ENCODE measurements at regions not wholly inside any gene's neighbourhood (a gene's known extent, or its start where the extent isn't known, plus 50 kb on each side); places are given as distances from the start of the nearest gene placed in this dataset.

- TF ChIP-seq POLR2AphosphoS5 (IDR thresholded peaks at IDR 0.05; ENCODE audit: low read depth, low read length) (no peak), TAF1 (IDR thresholded peaks at IDR 0.05; ENCODE audit: borderline replicate concordance, low read depth, low read length) (no peak), POLR2A (IDR thresholded peaks at IDR 0.05; ENCODE audit: low read depth, low read length) (no peak)
- DNase-seq (ENCODE audit: insufficient read length) (no peak), FAIRE-seq (no peak)
These were observed 286.2 kb downstream of the GPATCH2 start for GRCh38 chr1:217344712-217345111.

GRCh38 chr1:217343907-217344306 is 287.0 kb downstream of the GPATCH2 start:
- no peak for DNase-seq (ENCODE audit: insufficient read length)
- no peak for FAIRE-seq
- TF ChIP-seq TAF1 (IDR thresholded peaks at IDR 0.05; ENCODE audit: borderline replicate concordance, low read depth, low read length), result no peak
- no peak for TF ChIP-seq POLR2A (IDR thresholded peaks at IDR 0.05; ENCODE audit: low read depth, low read length)
- no peak for TF ChIP-seq POLR2AphosphoS5 (IDR thresholded peaks at IDR 0.05; ENCODE audit: low read depth, low read length)

- DNase-seq (ENCODE audit: insufficient read length) (no peak), FAIRE-seq (no peak)
- TF ChIP-seq POLR2AphosphoS5 (IDR thresholded peaks at IDR 0.05; ENCODE audit: low read depth, low read length) (no peak), TAF1 (IDR thresholded peaks at IDR 0.05; ENCODE audit: borderline replicate concordance, low read depth, low read length) (no peak), POLR2A (IDR thresholded peaks at IDR 0.05; ENCODE audit: low read depth, low read length) (no peak)
These were observed 288.8 kb downstream of the GPATCH2 start for GRCh38 chr1:217342105-217342504.

GRCh38 chr1:217336724-217337123 is 294.2 kb downstream of the GPATCH2 start:
- TF ChIP-seq POLR2AphosphoS5 (IDR thresholded peaks at IDR 0.05; ENCODE audit: low read depth, low read length), result no peak
- no peak for FAIRE-seq
- no peak for DNase-seq (ENCODE audit: insufficient read length)

GRCh38 chr1:217333939-217334338 is 297.0 kb downstream of the GPATCH2 start:
- peak; percentile 13 for DNase-seq (ENCODE audit: insufficient read length)
- TF ChIP-seq TAF1 (IDR thresholded peaks at IDR 0.05; ENCODE audit: borderline replicate concordance, low read depth, low read length) (no peak), POLR2A (IDR thresholded peaks at IDR 0.05; ENCODE audit: low read depth, low read length) (no peak), POLR2AphosphoS5 (IDR thresholded peaks at IDR 0.05; ENCODE audit: low read depth, low read length) (no peak)
- peak; percentile 42 for FAIRE-seq

GRCh38 chr1:217332431-217333065 is 298.3 kb downstream of the GPATCH2 start:
- no peak for DNase-seq (ENCODE audit: insufficient read length)

GRCh38 chr1:217331698-217332097 is 299.2 kb downstream of the GPATCH2 start:
- TF ChIP-seq POLR2A (IDR thresholded peaks at IDR 0.05; ENCODE audit: low read depth, low read length), result no peak
- TF ChIP-seq TAF1 (IDR thresholded peaks at IDR 0.05; ENCODE audit: borderline replicate concordance, low read depth, low read length), result no peak
- no peak for TF ChIP-seq POLR2AphosphoS5 (IDR thresholded peaks at IDR 0.05; ENCODE audit: low read depth, low read length)
- no peak for FAIRE-seq
- no peak for DNase-seq (ENCODE audit: insufficient read length)

More at GRCh38 chr1:217332431-217333065, 298.3 kb downstream of the GPATCH2 start:
- TF ChIP-seq TAF1 (IDR thresholded peaks at IDR 0.05; ENCODE audit: borderline replicate concordance, low read depth, low read length) (no peak), POLR2A (IDR thresholded peaks at IDR 0.05; ENCODE audit: low read depth, low read length) (no peak), POLR2AphosphoS5 (IDR thresholded peaks at IDR 0.05; ENCODE audit: low read depth, low read length) (no peak)
- FAIRE-seq, result no peak

- DNase-seq (ENCODE audit: insufficient read length) (no peak), FAIRE-seq (no peak)
- TF ChIP-seq POLR2A (IDR thresholded peaks at IDR 0.05; ENCODE audit: low read depth, low read length) (no peak), POLR2AphosphoS5 (IDR thresholded peaks at IDR 0.05; ENCODE audit: low read depth, low read length) (no peak), TAF1 (IDR thresholded peaks at IDR 0.05; ENCODE audit: borderline replicate concordance, low read depth, low read length) (no peak)
These were observed 303.0 kb downstream of the GPATCH2 start for GRCh38 chr1:217327901-217328300.

GRCh38 chr1:217322834-217323233 is 308.1 kb downstream of the GPATCH2 start:
- FAIRE-seq, result peak; percentile 50
- peak; percentile 12 for DNase-seq (ENCODE audit: insufficient read length)
- TF ChIP-seq TAF1 (IDR thresholded peaks at IDR 0.05; ENCODE audit: borderline replicate concordance, low read depth, low read length) (no peak), POLR2A (IDR thresholded peaks at IDR 0.05; ENCODE audit: low read depth, low read length) (no peak), POLR2AphosphoS5 (IDR thresholded peaks at IDR 0.05; ENCODE audit: low read depth, low read length) (no peak)

- TF ChIP-seq TAF1 (IDR thresholded peaks at IDR 0.05; ENCODE audit: borderline replicate concordance, low read depth, low read length) (no peak), POLR2AphosphoS5 (IDR thresholded peaks at IDR 0.05; ENCODE audit: low read depth, low read length) (no peak), POLR2A (IDR thresholded peaks at IDR 0.05; ENCODE audit: low read depth, low read length) (no peak)
- no peak for DNase-seq (ENCODE audit: insufficient read length)
- FAIRE-seq, result no peak
These were observed 315.5 kb downstream of the GPATCH2 start for GRCh38 chr1:217315346-217315745.

GRCh38 chr1:217313096-217313495 is 317.8 kb downstream of the GPATCH2 start:
- DNase-seq (ENCODE audit: insufficient read length), result no peak
- TF ChIP-seq POLR2A (IDR thresholded peaks at IDR 0.05; ENCODE audit: low read depth, low read length) (no peak), TAF1 (IDR thresholded peaks at IDR 0.05; ENCODE audit: borderline replicate concordance, low read depth, low read length) (no peak), POLR2AphosphoS5 (IDR thresholded peaks at IDR 0.05; ENCODE audit: low read depth, low read length) (no peak)
- no peak for FAIRE-seq

- no peak for FAIRE-seq
- DNase-seq (ENCODE audit: insufficient read length), result no peak
- TF ChIP-seq TAF1 (IDR thresholded peaks at IDR 0.05; ENCODE audit: borderline replicate concordance, low read depth, low read length) (no peak), POLR2A (IDR thresholded peaks at IDR 0.05; ENCODE audit: low read depth, low read length) (no peak), POLR2AphosphoS5 (IDR thresholded peaks at IDR 0.05; ENCODE audit: low read depth, low read length) (no peak)
These were observed 319.1 kb downstream of the GPATCH2 start for GRCh38 chr1:217311766-217312165.

Data from GM12892 (cell line).